Smooth muscle cell (in vitro differentiated cells): ENCODE measurements at regions not wholly inside any gene's neighbourhood (a gene's known extent, or its start where the extent isn't known, plus 50 kb on each side); places are given as distances from the start of the nearest gene placed in this dataset.

Source experiments
- DNase-seq: peaks from one replicate; lab custom pipeline; 2025; ENCODE audit not compliant: unreplicated experiment; lab: John Stamatoyannopoulos, UW
- H2AFZ ChIP-seq: fragments of 200-600 bp; sonication (generic); 2 replicates; pipeline ENCODE4 v1.6.0; 2016; ENCODE audit warnings: antibody characterized with exemption, low read depth, mild to moderate bottlenecking
- H3F3A ChIP-seq: fragments of 200-600 bp; sonication (generic); 2 replicates; pipeline ENCODE4 v1.6.0; 2017; ENCODE audit warnings: antibody characterized with exemption, low read depth
- H3K27ac ChIP-seq: fragments of 200-600 bp; sonication (generic); 2 replicates; pipeline ENCODE4 v1.5.1; 2016; ENCODE audit warnings: low read depth, mild to moderate bottlenecking
- H3K27me3 ChIP-seq: fragments of 200-600 bp; sonication (generic); 2 replicates; pipeline ENCODE4 v1.6.1; 2016; ENCODE audit warnings: low read depth, mild to moderate bottlenecking
- H3K36me3 ChIP-seq: fragments of 200-600 bp; sonication (generic); 2 replicates; pipeline ENCODE4 v1.5.1; 2016; ENCODE audit warnings: low read depth
- H3K4me1 ChIP-seq: fragments of 200-600 bp; sonication (generic); 2 replicates; pipeline ENCODE4 v1.5.1; 2016; ENCODE audit warnings: low read depth
- H3K4me2 ChIP-seq: fragments of 200-600 bp; sonication (generic); 2 replicates; pipeline ENCODE4 v1.6.0; 2016; ENCODE audit warnings: mild to moderate bottlenecking
- H3K4me3 ChIP-seq: fragments of 200-600 bp; sonication (generic); 2 replicates; pipeline ENCODE4 v1.5.1; 2016; ENCODE audit warnings: mild to moderate bottlenecking
- H3K79me2 ChIP-seq: fragments of 200-600 bp; sonication (generic); 2 replicates; pipeline ENCODE4 v1.6.0; 2016; ENCODE audit warnings: low read depth, mild to moderate bottlenecking
- H3K9ac ChIP-seq: fragments of 200-600 bp; sonication (generic); 2 replicates; pipeline ENCODE4 v1.6.0; 2016; ENCODE audit warnings: low read depth
- H3K9me3 ChIP-seq: fragments of 200-600 bp; sonication (generic); replicated peaks from 2 replicates; pipeline ENCODE4 v1.5.1; 2016; ENCODE audit warnings: low read depth
- H4K20me1 ChIP-seq: fragments of 200-600 bp; sonication (generic); 2 replicates; pipeline ENCODE4 v1.6.0; 2016; ENCODE audit warnings: low read depth
- WGBS: methylation state at CpG from one replicate; pipeline ENCODE4 v1.1.7; 2016; ENCODE audit warnings: low lambda C conversion rate; 5-methylcytosine and 5-hydroxymethylcytosine counted together
- TF ChIP-seq, protein P1 (sequence below): fragments of 200-600 bp; sonication (generic); IDR thresholded peaks from 2 replicates; pipeline ENCODE4 v1.5.1; 2017; ENCODE audit warnings: borderline replicate concordance, mild to moderate bottlenecking, antibody characterized with exemption; ENCODE audit not compliant: insufficient read depth, poor library complexity, severe bottlenecking

DNA sequence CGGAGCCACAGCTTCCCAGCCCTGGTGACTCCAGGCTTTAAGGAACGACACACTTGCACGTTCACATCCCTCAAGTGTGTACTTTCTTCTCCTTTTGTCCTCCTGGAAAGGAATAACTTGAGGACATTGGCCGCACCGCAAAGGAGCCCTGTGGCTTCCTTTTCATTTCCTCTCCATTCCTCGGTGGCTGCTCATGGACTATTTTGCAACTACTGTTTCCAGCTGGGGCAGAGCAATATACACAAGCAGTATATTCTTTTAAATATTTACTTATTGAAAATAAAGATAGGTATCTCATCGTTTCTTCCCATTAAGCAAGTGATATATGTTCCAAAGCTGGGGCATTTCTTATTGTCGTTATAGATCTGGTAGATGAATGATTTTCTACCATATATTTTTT is 97.2 kb upstream of the LYZL1 start:
- H3K36me3 ChIP-seq = no peaks in the 10 kb centered on the region
- no peak for DNase-seq
- H3F3A ChIP-seq = no peaks in the 10 kb centered on the region
- no peaks in the 10 kb centered on the region for H3K27me3 ChIP-seq
- no peak overlapping the region for H3K4me2 ChIP-seq
- H3K9ac ChIP-seq = no peak overlapping the region
- TF ChIP-seq, protein P1, sequence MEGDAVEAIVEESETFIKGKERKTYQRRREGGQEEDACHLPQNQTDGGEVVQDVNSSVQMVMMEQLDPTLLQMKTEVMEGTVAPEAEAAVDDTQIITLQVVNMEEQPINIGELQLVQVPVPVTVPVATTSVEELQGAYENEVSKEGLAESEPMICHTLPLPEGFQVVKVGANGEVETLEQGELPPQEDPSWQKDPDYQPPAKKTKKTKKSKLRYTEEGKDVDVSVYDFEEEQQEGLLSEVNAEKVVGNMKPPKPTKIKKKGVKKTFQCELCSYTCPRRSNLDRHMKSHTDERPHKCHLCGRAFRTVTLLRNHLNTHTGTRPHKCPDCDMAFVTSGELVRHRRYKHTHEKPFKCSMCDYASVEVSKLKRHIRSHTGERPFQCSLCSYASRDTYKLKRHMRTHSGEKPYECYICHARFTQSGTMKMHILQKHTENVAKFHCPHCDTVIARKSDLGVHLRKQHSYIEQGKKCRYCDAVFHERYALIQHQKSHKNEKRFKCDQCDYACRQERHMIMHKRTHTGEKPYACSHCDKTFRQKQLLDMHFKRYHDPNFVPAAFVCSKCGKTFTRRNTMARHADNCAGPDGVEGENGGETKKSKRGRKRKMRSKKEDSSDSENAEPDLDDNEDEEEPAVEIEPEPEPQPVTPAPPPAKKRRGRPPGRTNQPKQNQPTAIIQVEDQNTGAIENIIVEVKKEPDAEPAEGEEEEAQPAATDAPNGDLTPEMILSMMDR = no peak
- H2AFZ ChIP-seq = no peak overlapping the region
- no peaks in the 10 kb centered on the region for H3K79me2 ChIP-seq
- H3K4me1 ChIP-seq = no peaks in the 10 kb centered on the region
- no peaks in the 10 kb centered on the region for H3K9me3 ChIP-seq
- 69% methylated on average over 8 of the region's 8 CpGs for WGBS
- no peak overlapping the region for H3K4me3 ChIP-seq
- peak overlapping the region; percentile 44 for H3K27ac ChIP-seq
- H4K20me1 ChIP-seq = no peaks in the 10 kb centered on the region

DNA sequence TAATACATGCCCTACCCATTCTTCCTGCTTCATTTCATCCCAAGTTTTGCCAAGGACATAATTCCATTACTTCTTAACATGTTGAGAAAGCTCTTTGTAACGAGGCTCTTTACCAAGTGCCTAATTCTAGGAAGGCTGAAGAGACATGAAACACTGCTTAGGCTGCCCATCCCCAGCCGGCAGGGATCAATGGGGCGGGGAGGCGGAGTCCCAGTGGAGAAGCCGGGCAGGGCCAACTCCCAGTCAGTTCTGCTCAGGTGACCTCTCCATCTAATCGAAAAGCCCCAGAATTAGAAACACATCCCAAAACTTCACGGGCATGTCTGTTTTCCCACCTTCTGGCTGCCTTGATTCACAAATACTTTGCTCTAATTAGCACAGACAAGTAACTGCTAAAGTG is 89.5 kb upstream of the LYZL1 start:
- Histone ChIP-seq H3F3A (peaks cover 3% of the 10 kb centered on the region), H3K4me2 (peak overlapping the region; percentile 78), H3K9me3 (no peaks in the 10 kb centered on the region), H3K36me3 (no peaks in the 10 kb centered on the region), H3K79me2 (no peaks in the 10 kb centered on the region), H3K4me3 (no peak overlapping the region), H3K27me3 (no peaks in the 10 kb centered on the region), H4K20me1 (no peaks in the 10 kb centered on the region), H3K4me1 (peaks cover 22% of the 10 kb centered on the region), H3K9ac (no peak overlapping the region), H2AFZ (peak overlapping the region; percentile 77), H3K27ac (peak overlapping the region; percentile 69)
- 46% methylated on average over 7 of the region's 7 CpGs for WGBS
- TF ChIP-seq, protein P1 = no peak
- DNase-seq = no peak

- no peak for DNase-seq
- TF ChIP-seq, protein P1 = no peak
- peaks cover 3% of the 10 kb centered on the region for H3F3A ChIP-seq
- H3K27me3 ChIP-seq = no peaks in the 10 kb centered on the region
- H3K9me3 ChIP-seq = no peaks in the 10 kb centered on the region
- peak overlapping the region; percentile 2 for H3K9ac ChIP-seq
- H3K4me2 ChIP-seq = peak overlapping the region; percentile 78
- H3K36me3 ChIP-seq = no peaks in the 10 kb centered on the region
- peak overlapping the region; percentile 77 for H2AFZ ChIP-seq
- WGBS = 53% methylated on average over 4 of the region's 4 CpGs
- H3K27ac ChIP-seq = peak overlapping the region; percentile 69
- H3K4me3 ChIP-seq = peak overlapping the region; percentile 3
- H4K20me1 ChIP-seq = no peaks in the 10 kb centered on the region
- H3K79me2 ChIP-seq = no peaks in the 10 kb centered on the region
- H3K4me1 ChIP-seq = peaks cover 30% of the 10 kb centered on the region
These were observed 88.8 kb upstream of the LYZL1 start for GRCh38 chr10:29199941-29200679.
